DND-41 (cell line): ENCODE measurements at regions not wholly inside any gene's neighbourhood (a gene's known extent, or its start where the extent isn't known, plus 50 kb on each side); places are given as distances from the start of the nearest gene placed in this dataset.

Source experiments
- ATAC-seq: fragments of 200-7000 bp; cut with Tn5 transposase; 3 replicates; pipeline ENCODE4 v1.9.1; 2021; ENCODE audit warnings: low read depth; ENCODE audit not compliant: insufficient read depth
- DNase-seq: peaks from one replicate; pipeline ENCODE4 v3.0.0-alpha.2; 2020
- H2AFZ ChIP-seq: 2 replicates; pipeline ENCODE4 v1.6.0; 2012; ENCODE audit warnings: low read depth, low read length
- H3K27ac ChIP-seq: 2 replicates; pipeline ENCODE4 v1.5.1; 2012; ENCODE audit warnings: low read length, inconsistent platforms
- H3K27me3 ChIP-seq: fragments of 200-600 bp; sonication (generic); 2 replicates; pipeline ENCODE4 v1.6.0; 2012; ENCODE audit warnings: low read length, mild to moderate bottlenecking, inconsistent platforms; ENCODE audit not compliant: insufficient read depth, poor library complexity
- H3K36me3 ChIP-seq: 2 replicates; pipeline ENCODE4 v1.5.1; 2012; ENCODE audit warnings: low read length, inconsistent platforms; ENCODE audit not compliant: insufficient read depth
- H3K4me1 ChIP-seq: 2 replicates; pipeline ENCODE4 v1.5.1; 2012; ENCODE audit warnings: mild to moderate bottlenecking, low read length; ENCODE audit not compliant: insufficient read depth
- H3K4me2 ChIP-seq: 2 replicates; pipeline ENCODE4 v1.6.0; 2012; ENCODE audit warnings: mild to moderate bottlenecking, moderate library complexity, low read length, inconsistent platforms; ENCODE audit not compliant: insufficient read depth
- H3K4me3 ChIP-seq, 2 experiments: fragments of 200-600 bp in 1 of 2; shearing (Covaris generic) in 1 of 2; 2 replicates each; pipeline ENCODE4 v1.5.1; 2012 to 2016; ENCODE audit warnings: inconsistent platforms in 2 of 2, low read length in 2 of 2, mild to moderate bottlenecking in 2 of 2, low read depth in 1 of 2, moderate library complexity in 1 of 2
- H3K79me2 ChIP-seq: 2 replicates; pipeline ENCODE4 v1.6.0; 2012; ENCODE audit warnings: low read length, inconsistent platforms; ENCODE audit not compliant: insufficient read depth
- H3K9ac ChIP-seq: 2 replicates; pipeline ENCODE4 v1.6.0; 2012; ENCODE audit warnings: low read depth, mild to moderate bottlenecking, inconsistent platforms, low read length, moderate library complexity
- H3K9me3 ChIP-seq: 2 replicates; pipeline ENCODE4 v1.5.1; 2012; ENCODE audit warnings: low read length, moderate library complexity, mild to moderate bottlenecking, inconsistent platforms; ENCODE audit not compliant: insufficient read depth, severe bottlenecking
- H4K20me1 ChIP-seq: 2 replicates; pipeline ENCODE4 v1.6.0; 2012; ENCODE audit warnings: low read length; ENCODE audit not compliant: insufficient read depth
- CTCF ChIP-seq: IDR thresholded peaks from 2 replicates; pipeline ENCODE4 v1.5.1; 2012; ENCODE audit warnings: borderline replicate concordance, low read length, moderate library complexity, mild to moderate bottlenecking; ENCODE audit not compliant: poor library complexity, severe bottlenecking; ENCODE audit errors: extremely low read depth
- EZH2 ChIP-seq: IDR thresholded peaks from 3 replicates; pipeline ENCODE4 v1.6.1; 2012; ENCODE audit warnings: borderline replicate concordance, low read depth, mild to moderate bottlenecking, moderate library complexity, low read length, inconsistent platforms; ENCODE audit not compliant: severe bottlenecking

DNA sequence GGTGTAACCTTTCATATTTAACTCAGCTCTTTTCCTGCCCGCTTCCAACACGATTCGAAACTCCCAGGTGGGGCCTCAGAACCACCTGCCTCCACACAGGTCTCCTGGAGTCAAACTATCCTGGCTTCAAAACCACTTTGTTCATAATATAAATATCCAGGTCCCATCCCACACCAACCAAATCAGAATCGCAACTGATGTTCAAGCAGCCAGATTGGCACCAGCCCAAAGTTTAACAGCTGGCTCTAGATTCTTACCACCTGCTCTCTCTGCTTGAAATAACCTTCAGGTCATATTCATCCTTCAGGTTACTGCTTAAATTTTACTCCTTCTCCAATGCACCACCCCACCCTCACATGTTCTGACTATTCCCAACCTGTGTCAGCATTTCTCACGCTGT is 231.4 kb upstream of the TRPM3 start:
- H3K36me3 ChIP-seq = no peaks in the 10 kb centered on the region
- no peaks in the 10 kb centered on the region for H3K27me3 ChIP-seq
- H3K9me3 ChIP-seq = no peaks in the 10 kb centered on the region
- no peaks in the 10 kb centered on the region for H3K79me2 ChIP-seq
- no peak for DNase-seq
- no peak for TF ChIP-seq CTCF
- TF ChIP-seq EZH2 = no peak
- H4K20me1 ChIP-seq = no peaks in the 10 kb centered on the region
- H3K9ac ChIP-seq = no peak overlapping the region
- no peak overlapping the region for H2AFZ ChIP-seq
- no peak for ATAC-seq
- no peaks in the 10 kb centered on the region for H3K4me1 ChIP-seq
- no peak overlapping the region for H3K4me2 ChIP-seq
- H3K4me3 ChIP-seq = no peak overlapping the region
- no peak overlapping the region for H3K27ac ChIP-seq

GRCh38 chr9:71349218-71349617 is 227.8 kb upstream of the TRPM3 start:
- no peak overlapping the region for H3K27ac ChIP-seq
- ATAC-seq (no peak), DNase-seq (no peak)
- H3K9ac ChIP-seq = no peak overlapping the region
- H3K36me3 ChIP-seq = no peaks in the 10 kb centered on the region
- H3K4me1 ChIP-seq = no peaks in the 10 kb centered on the region
- no peaks in the 10 kb centered on the region for H3K79me2 ChIP-seq
- no peaks in the 10 kb centered on the region for H4K20me1 ChIP-seq
- TF ChIP-seq CTCF (no peak), EZH2 (no peak)
- H2AFZ ChIP-seq = no peak overlapping the region
- H3K4me3 ChIP-seq = no peak overlapping the region
- H3K27me3 ChIP-seq = no peaks in the 10 kb centered on the region
- H3K4me2 ChIP-seq = no peak overlapping the region
- H3K9me3 ChIP-seq = no peaks in the 10 kb centered on the region

DNA sequence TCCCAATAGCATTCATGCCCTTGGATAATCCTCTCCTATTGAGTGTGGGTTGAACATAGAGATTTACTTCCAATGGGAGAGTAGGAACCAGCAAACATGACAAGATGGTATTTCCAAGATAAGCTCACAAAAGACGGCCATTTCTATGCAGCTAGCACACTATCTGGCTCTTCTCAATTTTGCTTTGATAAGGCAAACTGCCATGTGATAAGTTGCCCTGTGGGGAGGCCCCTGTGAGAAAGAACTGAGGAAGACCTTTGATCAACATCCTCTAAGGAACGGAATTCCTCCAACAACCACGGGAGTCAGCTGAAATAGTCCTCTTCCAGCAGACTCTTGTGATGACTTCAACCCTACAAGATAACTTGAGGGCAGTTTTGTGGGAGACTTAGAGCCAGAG is 211.9 kb upstream of the TRPM3 start:
- no peak for DNase-seq

More for the DNA sequence above, 211.9 kb upstream of the TRPM3 start:
- no peak overlapping the region for H3K27ac ChIP-seq
- H3K36me3 ChIP-seq = no peaks in the 10 kb centered on the region
- no peak overlapping the region for H3K9ac ChIP-seq
- ATAC-seq = no peak
- no peak overlapping the region for H3K4me2 ChIP-seq
- no peak overlapping the region for H2AFZ ChIP-seq
- H3K4me1 ChIP-seq = no peaks in the 10 kb centered on the region
- no peak overlapping the region for H3K4me3 ChIP-seq
- no peaks in the 10 kb centered on the region for H3K27me3 ChIP-seq
- H3K9me3 ChIP-seq = no peaks in the 10 kb centered on the region
- H4K20me1 ChIP-seq = no peaks in the 10 kb centered on the region
- H3K79me2 ChIP-seq = no peaks in the 10 kb centered on the region
- TF ChIP-seq CTCF = no peak
- TF ChIP-seq EZH2 = no peak
